H1 (cell line): ENCODE measurements at regions not wholly inside any gene's neighbourhood (a gene's known extent, or its start where the extent isn't known, plus 50 kb on each side); places are given as distances from the start of the nearest gene placed in this dataset.

Source experiments
- ATF3 ChIP-seq: IDR thresholded peaks from 2 replicates; pipeline ENCODE4 v1.6.1; 2011; ENCODE audit warnings: low read depth, mild to moderate bottlenecking, low read length; ENCODE audit not compliant: insufficient read depth
- CEBPB ChIP-seq: IDR thresholded peaks from 2 replicates; pipeline ENCODE4 v1.6.1; 2012; ENCODE audit warnings: low read depth, low read length
- CTCF ChIP-seq, 3 experiments: IDR thresholded peaks; 1 replicate in 2 of 3; 2 replicates in 1 of 3; pipeline versions ENCODE4 v1.5.1 to v1.6.1; 2011; ENCODE audit warnings: low read length in 3 of 3, mild to moderate bottlenecking in 3 of 3, inconsistent platforms in 2 of 3, low read depth in 1 of 3, moderate library complexity in 1 of 3; ENCODE audit not compliant: insufficient read depth in 1 of 3; ENCODE audit errors: control extremely low read depth in 1 of 3
- EP300 ChIP-seq, 2 experiments: IDR thresholded peaks; 1 replicate in 1 of 2; 2 replicates in 1 of 2; pipeline ENCODE4 v1.6.1; 2011 to 2012; ENCODE audit warnings: low read depth in 2 of 2, low read length in 2 of 2, mild to moderate bottlenecking in 2 of 2, borderline replicate concordance in 1 of 2, inconsistent platforms in 1 of 2, moderate library complexity in 1 of 2
- EZH2 ChIP-seq: fragments of 200-600 bp; sonication (generic); IDR thresholded peaks from 2 replicates; pipeline ENCODE4 v1.7.1; 2012; ENCODE audit warnings: low read depth, mild to moderate bottlenecking, moderate library complexity, low read length, inconsistent platforms; ENCODE audit not compliant: severe bottlenecking
- GABPA ChIP-seq: IDR thresholded peaks from 2 replicates; pipeline ENCODE4 v1.6.1; 2011; ENCODE audit warnings: mild to moderate bottlenecking, low read length, moderate library complexity, borderline replicate concordance; ENCODE audit not compliant: insufficient read depth
- JUND ChIP-seq: IDR thresholded peaks from 2 replicates; pipeline ENCODE4 v1.6.1; 2011; ENCODE audit warnings: mild to moderate bottlenecking, improper control_type of control experiment, low read length
- KDM1A ChIP-seq: fragments of 200-600, 300-600 bp; sonication (generic); IDR thresholded peaks from 2 replicates; pipeline ENCODE4 v1.7.1; 2016; ENCODE audit warnings: mild to moderate bottlenecking, low read length, borderline replicate concordance
- POLR2A ChIP-seq, 2 experiments: IDR thresholded peaks; 1 replicate in 1 of 2; 2 replicates in 1 of 2; pipeline ENCODE4 v1.6.1; 2011; ENCODE audit warnings: low read depth in 2 of 2, low read length in 2 of 2, mild to moderate bottlenecking in 2 of 2; ENCODE audit errors: control extremely low read depth in 1 of 2
- POLR2AphosphoS5 ChIP-seq: IDR thresholded peaks from 2 replicates; pipeline ENCODE4 v1.6.1; 2011; ENCODE audit warnings: low read depth, low read length
- RAD21 ChIP-seq, 2 experiments: IDR thresholded peaks in 1 of 2; conservative IDR thresholded peaks in 1 of 2; 2 replicates each; pipeline ENCODE4 v1.6.1; 2011; ENCODE audit warnings: low read depth in 2 of 2, low read length in 2 of 2, improper control_type of control experiment in 1 of 2, inconsistent platforms in 1 of 2, mild to moderate bottlenecking in 1 of 2, moderate library complexity in 1 of 2
- SIX5 ChIP-seq: IDR thresholded peaks from 2 replicates; pipeline ENCODE4 v1.6.1; 2011; ENCODE audit warnings: mild to moderate bottlenecking, low read depth, low read length
- USF2 ChIP-seq: IDR thresholded peaks from 2 replicates; pipeline ENCODE4 v1.6.1; 2011; ENCODE audit warnings: low read length, improper control_type of control experiment
- ZNF274 ChIP-seq: IDR thresholded peaks from 2 replicates; pipeline ENCODE4 v1.7.0; 2012; ENCODE audit warnings: low read length, borderline replicate concordance; ENCODE audit errors: extremely low read depth

GRCh38 chr11:88434333-88434976 lies 96.9 kb upstream of the CTSC start:
- TF ChIP-seq POLR2AphosphoS5: no peak
- TF ChIP-seq CTCF (IDR thresholded peaks at IDR 0.05; ENCODE audit: control extremely low read depth in 1 of 3, insufficient read depth in 1 of 3, low read depth in 1 of 3, low read length in 3 of 3): peak in 1 of 3 experiments; percentile 15; a peak in 1 of 4 replicates
- peak; percentile 29 to 30; a peak in 2 of 4 replicates for TF ChIP-seq RAD21 (IDR thresholded peaks at IDR 0.05 in 1 of 2, conservative IDR thresholded peaks at IDR 0.05 in 1 of 2; ENCODE audit: low read depth in 2 of 2, low read length in 2 of 2)
- no peak for TF ChIP-seq POLR2A (IDR thresholded peaks at IDR 0.05; ENCODE audit: control extremely low read depth in 1 of 2, low read depth in 2 of 2, low read length in 2 of 2)
- no peak for TF ChIP-seq ZNF274
- no peak for TF ChIP-seq SIX5
- TF ChIP-seq USF2: no peak
- no peak for TF ChIP-seq EP300 (IDR thresholded peaks at IDR 0.05; ENCODE audit: borderline replicate concordance in 1 of 2, low read depth in 2 of 2, low read length in 2 of 2)
- TF ChIP-seq JUND: no peak
- TF ChIP-seq EZH2: no peak
- TF ChIP-seq GABPA: no peak
- no peak for TF ChIP-seq KDM1A
- no peak for TF ChIP-seq ATF3
- TF ChIP-seq CEBPB: no peak
